ENCODE measurements at regions not wholly inside any gene's neighbourhood (a gene's known extent, or its start where the extent isn't known, plus 50 kb on each side); places are given as distances from the start of the nearest gene placed in this dataset.
"Not testable (repeated sequence)": the region's sequence is repeated elsewhere in the genome, so short reads cannot be mapped to it uniquely, and the experiment has no call there.

- DNase-seq (ENCODE audit: low spot score) = not testable (repeated sequence)
These were observed 56.2 kb upstream of the CCZ1B start for GRCh38 chr7:6882321-6882721.

DNA sequence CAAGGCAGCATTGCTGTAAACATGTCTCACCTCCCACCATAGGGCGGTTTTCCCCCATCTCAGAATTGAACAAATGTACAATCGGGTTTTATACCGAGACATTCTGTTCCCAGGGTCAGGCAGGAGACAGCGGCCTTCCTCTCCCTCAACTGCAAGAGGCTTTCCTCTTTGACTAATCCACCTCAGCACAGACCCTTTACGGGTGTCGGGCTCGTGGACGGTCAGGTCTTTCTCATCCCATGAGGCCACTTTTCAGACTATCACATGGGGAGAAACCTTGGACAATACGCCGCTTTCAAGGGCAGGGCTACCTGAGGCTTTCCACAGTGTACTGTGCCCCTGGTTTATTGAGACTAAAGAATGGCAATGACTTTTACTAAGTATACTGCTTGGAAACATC is 57.7 kb upstream of the CCZ1B start:
- DNase-seq (ENCODE audit: low spot score) = not testable (repeated sequence)

DNA sequence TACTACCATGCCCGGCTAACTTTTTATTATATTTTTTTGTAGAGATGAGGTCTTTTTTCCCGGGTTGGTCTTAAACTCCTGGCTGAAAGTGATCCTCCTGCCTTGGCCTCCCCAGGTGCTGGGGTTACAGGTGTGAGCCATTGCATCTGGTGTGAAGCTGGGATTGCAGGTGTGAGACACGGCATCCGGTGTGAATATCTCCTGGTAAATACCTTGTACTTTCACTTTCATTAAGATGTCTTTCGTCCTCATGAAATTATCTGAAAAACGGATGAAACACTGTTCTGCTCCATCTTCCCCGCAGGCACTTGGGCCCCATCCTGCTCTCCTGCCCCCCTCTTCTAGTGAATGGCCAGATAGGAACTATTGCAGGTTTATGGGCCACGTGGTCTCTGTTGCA is 60.1 kb upstream of the CCZ1B start:
- DNase-seq (ENCODE audit: low spot score) = no peak

DNA sequence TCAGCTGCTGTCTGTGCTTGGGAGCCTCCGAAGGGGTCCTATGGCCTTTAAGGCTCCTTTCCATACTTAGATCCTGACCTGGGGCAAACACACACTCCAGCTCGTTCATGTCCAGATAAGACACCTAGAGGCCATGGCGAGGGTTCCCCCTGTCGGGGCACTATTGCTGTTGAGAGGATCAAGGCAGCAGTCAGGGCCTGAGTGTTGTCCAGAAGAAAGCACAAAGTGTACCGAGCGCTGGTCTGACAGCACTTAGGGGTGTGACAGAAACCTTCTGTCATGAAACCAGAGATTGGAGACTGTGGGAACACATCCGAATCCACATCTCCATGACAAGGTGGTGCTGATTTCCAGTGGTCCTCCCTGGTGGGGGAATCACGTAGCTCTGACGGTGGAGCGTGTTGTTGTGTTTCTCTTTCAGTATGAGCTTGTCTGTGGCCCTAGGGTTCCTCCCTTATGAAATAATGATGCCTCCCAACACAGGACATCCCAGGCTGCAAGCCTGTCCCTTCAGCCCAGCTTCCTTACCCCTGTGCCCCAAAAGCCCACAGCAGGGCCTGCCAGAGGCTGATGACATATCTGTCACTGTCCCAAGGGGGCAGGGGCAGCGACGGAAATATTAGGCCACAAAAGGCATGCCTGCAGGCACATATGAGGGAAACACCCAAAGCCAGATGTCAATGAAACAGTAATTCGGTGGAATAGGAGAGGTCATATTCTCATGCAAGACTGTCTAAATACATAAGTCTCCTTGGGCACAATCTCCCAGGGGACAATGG is 62.4 kb upstream of the CCZ1B start:
- not testable (repeated sequence) for DNase-seq (ENCODE audit: low spot score)

GRCh38 chr7:6889252-6889812 is 63.3 kb upstream of the CCZ1B start:
- DNase-seq (ENCODE audit: low spot score) = no peak

- DNase-seq (ENCODE audit: low spot score) = not testable (repeated sequence)
These were observed 76.0 kb upstream of the CCZ1B start for GRCh38 chr7:6902097-6902518.

- not testable (repeated sequence) for DNase-seq (ENCODE audit: low spot score)
These were observed 77.2 kb upstream of the CCZ1B start for GRCh38 chr7:6903289-6903688.

DNA sequence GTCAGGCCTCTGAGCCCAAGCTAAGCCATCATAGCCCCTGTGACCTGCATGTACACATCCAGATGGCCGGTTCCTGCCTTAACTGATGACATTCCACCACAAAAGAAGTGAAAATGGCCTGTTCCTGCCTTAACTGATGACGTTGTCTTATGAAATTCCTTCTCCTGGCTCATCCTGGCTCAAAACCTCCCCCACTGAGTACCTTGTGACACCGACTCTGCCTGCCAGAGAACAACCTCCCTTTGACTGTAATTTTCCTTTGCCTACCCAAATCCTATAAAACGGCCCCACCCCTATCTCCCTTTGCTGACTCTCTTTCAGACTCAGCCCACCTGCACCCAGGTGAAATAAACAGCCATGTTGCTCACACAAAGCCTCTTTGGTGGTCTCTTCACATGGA is 77.7 kb upstream of the CCZ1B start:
- not testable (repeated sequence) for DNase-seq (ENCODE audit: low spot score)

- no peak for DNase-seq (ENCODE audit: low spot score)
These were observed 91.2 kb upstream of the CCZ1B start for GRCh38 chr7:6917258-6917657.

DNA sequence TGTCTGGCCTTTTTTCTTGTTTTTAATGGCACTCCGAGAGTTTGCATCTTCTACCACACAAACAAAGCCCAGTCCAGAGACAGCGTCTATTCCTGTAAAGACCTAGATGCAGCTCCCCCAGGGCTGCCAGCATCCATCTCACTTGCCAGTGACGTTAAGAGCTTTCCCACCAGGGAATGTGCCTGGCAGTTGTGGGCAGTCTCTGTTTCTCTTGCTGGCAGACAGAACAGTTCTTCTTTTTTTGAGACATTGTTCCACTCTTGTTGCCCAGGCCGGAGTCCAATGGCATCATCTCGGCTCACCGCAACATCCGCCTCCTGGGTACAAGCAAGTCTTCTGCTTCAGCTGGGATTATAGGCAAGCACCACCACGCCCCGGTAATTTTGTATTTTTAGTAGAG is 93.1 kb upstream of the CCZ1B start:
- not testable (repeated sequence) for DNase-seq (ENCODE audit: low spot score)

GRCh38 chr7:6924523-6924922 is 98.4 kb upstream of the CCZ1B start:
- DNase-seq (ENCODE audit: low spot score) = not testable (repeated sequence)

DNA sequence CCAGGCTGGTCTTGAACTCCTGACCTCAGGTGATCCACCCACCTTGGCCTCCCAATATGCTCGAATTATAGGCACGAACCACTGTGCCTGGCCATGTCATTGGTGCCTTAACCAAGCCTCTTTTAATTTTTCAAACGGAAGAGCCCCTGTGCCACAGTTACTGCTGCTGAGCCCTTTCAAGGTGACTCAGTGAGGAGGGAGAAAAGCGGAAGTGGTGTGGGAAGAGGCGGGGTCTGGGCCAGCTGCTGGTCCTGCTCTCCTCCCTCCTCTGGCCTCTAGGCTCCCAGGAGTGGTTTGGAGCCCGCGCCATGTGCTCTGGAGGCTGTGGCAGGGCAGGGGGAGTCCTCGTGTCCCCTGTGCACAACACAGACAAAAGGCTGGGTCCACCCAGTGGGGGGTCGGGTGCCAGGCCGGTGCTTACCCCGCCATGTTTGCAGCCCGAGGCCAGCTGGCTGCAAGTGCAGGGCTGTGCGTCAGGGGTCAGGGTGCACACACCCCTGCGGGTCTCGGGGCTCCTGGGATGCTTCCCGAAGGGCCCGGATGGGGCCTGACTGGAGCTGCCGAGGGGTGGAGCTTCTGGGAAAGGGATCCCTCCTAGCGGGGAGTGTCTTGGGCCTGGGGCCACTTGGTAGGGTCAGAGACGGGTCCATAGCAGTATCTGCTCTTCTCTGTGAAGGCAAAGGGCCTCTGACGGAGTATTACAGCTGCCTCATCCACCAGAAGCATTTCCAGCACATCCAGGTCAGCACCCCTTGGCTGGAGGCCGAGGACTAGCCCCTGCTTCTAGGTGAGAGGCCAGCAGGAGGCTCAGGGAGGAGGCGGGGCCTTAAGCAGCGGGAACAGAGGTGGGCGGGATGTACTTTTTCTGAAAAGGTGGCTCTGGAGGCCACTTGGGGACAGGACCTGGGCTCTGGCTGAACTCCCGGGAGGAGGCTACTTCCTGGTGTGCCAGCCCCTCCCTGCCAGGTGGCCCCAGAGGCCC is 100.4 kb upstream of the CCZ1B start:
- not testable (repeated sequence) for DNase-seq (ENCODE audit: low spot score)

DNA sequence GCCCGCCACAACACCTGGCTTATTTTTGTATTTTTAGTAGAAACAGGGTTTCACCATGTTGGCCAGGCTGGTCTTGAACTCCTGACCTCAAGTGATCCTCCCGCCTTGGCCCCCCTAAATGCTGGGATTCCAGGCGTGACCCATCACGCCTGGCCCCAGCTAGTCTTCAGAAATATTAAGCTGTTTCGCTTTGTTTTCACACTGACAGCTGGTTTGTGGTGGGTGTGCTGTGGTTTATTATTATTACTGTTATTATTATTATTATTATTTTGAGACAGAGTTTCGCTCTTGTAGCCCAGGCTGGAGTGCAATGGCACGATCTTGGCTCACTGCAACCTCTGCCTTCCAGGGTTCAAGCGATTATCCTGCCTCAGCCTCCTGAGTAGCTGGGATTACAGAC is 101.6 kb upstream of the CCZ1B start:
- not testable (repeated sequence) for DNase-seq (ENCODE audit: low spot score)

GRCh38 chr7:6929588-6929987 is 103.5 kb upstream of the CCZ1B start:
- not testable (repeated sequence) for DNase-seq (ENCODE audit: low spot score)

GRCh38 chr7:6930081-6930635 is 104.1 kb upstream of the CCZ1B start:
- DNase-seq (ENCODE audit: low spot score) = not testable (repeated sequence)

GRCh38 chr7:6930787-6931186 is 104.7 kb upstream of the CCZ1B start:
- DNase-seq (ENCODE audit: low spot score) = not testable (repeated sequence)

DNA sequence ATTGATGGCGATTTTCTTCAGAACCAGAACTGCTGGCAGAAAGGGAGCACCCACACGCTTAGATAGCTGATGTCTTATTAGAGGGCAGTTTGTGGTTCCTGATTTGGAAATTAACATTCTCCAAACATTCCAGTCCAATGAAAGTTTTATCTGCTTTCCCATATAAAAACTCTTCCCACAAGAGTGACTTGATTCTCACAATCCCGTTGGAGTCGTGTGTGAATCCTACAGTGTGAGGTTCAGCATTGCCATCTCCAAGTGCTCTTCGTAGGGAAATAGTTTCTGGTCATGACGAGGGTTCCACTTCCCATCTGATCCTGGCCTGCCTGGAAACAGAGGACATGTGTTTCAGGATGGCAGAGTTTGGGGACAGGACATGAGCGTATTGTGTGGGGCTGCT is 105.4 kb upstream of the CCZ1B start:
- not testable (repeated sequence) for DNase-seq (ENCODE audit: low spot score)

GRCh38 chr7:6933954-6934632 is 108.0 kb upstream of the CCZ1B start:
- not testable (repeated sequence) for DNase-seq (ENCODE audit: low spot score)

DNA sequence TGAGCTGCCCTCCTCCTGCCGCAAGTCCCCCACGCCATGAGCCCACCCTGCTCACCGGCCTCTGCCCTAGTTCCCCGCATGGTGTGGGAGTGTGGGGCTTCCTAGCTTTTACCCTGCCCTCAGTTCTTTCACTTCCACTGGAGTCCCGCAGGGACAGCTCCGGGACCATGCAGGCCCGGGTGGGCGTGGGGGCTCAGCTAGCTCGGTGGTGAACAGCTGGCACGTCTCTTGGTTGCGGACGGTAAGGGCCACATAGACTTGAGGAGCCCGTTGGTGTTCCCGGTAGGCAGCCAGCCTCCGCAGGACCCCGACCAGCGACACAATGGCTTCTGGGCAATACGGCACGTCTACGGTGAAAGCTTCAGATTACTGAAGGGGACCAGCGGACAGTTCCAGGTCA is 108.9 kb upstream of the CCZ1B start:
- no peak for DNase-seq (ENCODE audit: low spot score)

GRCh38 chr7:6936626-6937025 is 110.6 kb upstream of the CCZ1B start:
- not testable (repeated sequence) for DNase-seq (ENCODE audit: low spot score)

- not testable (repeated sequence) for DNase-seq (ENCODE audit: low spot score)
These were observed 111.7 kb upstream of the CCZ1B start for GRCh38 chr7:6937746-6938145.

DNA sequence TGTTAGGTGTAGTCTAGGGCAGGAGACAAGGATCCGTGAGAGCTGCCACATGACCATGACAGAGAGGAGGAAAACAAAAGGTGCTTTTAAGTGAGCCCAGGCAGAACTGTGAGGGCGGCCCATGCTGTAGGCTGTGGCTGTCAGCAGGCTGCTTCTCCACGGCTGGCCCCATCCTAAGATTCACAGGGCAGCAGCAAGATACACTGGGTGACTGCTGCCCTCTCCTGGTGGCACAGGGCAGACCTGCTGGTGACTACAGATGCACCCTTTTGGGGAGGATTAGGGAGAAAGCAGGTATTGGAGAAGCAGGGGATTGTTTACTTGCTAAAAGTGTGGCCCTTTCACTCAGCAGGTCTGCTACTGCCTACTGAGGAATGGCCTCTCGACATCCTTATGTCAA is 112.2 kb upstream of the CCZ1B start:
- peak; percentile 2 for DNase-seq (ENCODE audit: low spot score)
